Thymus (tissue), 11 donors: ENCODE measurements at regions not wholly inside any gene's neighbourhood (a gene's known extent, or its start where the extent isn't known, plus 50 kb on each side); places are given as distances from the start of the nearest gene placed in this dataset.

ENCODE experiments used
- DNase-seq, 9 donors: peaks; one replicate each; pipeline ENCODE4 v3.0.0-alpha.2; 2013; ENCODE audit warnings: low spot score in 9 of 9, low read depth in 6 of 9, missing footprints in 1 of 9
- H3K27ac ChIP-seq, 2 donors: one replicate each; pipeline ENCODE4 v1.5.1; 2013; ENCODE audit warnings: control low read depth in 1 of 2, low read depth in 1 of 2, low read length in 1 of 2, mild to moderate bottlenecking in 1 of 2, moderate library complexity in 1 of 2
- H3K27me3 ChIP-seq, 2 donors: one replicate each; pipeline ENCODE4 v1.5.1; 2013; ENCODE audit warnings: low read length in 1 of 2; ENCODE audit not compliant: control insufficient read depth in 2 of 2, insufficient read depth in 1 of 2
- H3K36me3 ChIP-seq, 2 donors: one replicate each; pipeline ENCODE4 v1.5.1; 2013; ENCODE audit warnings: low read length in 1 of 2, mild to moderate bottlenecking in 1 of 2, moderate library complexity in 1 of 2; ENCODE audit not compliant: control insufficient read depth in 2 of 2, insufficient read depth in 2 of 2
- H3K4me1 ChIP-seq, 2 donors: one replicate each; pipeline ENCODE4 v1.5.1; 2013; ENCODE audit warnings: low read length in 2 of 2; ENCODE audit not compliant: control insufficient read depth in 2 of 2, insufficient read depth in 2 of 2
- H3K4me3 ChIP-seq, 2 donors: one replicate each; pipeline ENCODE4 v1.5.1; 2013; ENCODE audit warnings: low read length in 2 of 2, control low read depth in 1 of 2, mild to moderate bottlenecking in 1 of 2
- H3K9me3 ChIP-seq, 2 donors: one replicate each; pipeline ENCODE4 v1.5.1; 2013; ENCODE audit warnings: low read length in 1 of 2, mild to moderate bottlenecking in 1 of 2; ENCODE audit not compliant: control insufficient read depth in 2 of 2, insufficient read depth in 1 of 2
- WGBS: extraction: QIAGEN DNeasy Blood & Tissue Kit; methylation state at CpG from one replicate; pipeline ENCODE4 v1.1.7; 2013; 5-methylcytosine and 5-hydroxymethylcytosine counted together
- donor health status: healthy.

DNA sequence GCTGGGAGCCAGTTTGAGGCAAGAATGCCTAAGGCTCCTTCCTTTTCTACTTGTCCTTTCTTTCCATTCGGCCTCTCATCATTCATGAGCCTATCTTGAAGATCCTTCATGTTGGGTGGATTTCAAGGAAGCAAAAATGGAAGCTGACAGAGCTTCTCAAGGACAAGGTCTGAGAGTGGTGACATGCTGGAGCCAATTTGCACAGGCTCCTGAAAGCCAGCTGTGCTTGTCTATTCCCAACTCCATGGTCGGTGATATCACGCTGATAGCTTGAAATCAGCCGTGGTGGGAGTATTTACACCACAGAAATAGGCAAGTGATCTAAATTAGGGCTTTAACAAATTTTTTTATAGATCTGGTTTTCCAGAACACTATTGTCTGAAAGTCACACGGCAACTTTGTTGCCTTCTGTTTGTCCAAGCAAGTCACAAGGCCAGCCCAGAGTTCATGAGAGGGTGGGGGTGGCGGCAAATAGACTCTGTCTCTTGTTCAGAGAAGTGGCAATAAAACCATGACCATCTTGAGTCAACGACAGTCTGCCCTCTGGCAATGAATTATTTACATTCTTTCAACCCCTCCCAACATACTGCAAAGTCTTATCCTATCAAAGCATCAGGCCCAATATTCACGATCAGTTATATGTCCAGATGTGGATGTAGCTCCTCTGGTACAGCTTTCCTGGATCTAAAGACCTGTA lies 49.9 kb upstream of the SLC35F5 start:
- no peak overlapping the region for H3K27ac ChIP-seq
- no peak for DNase-seq
- no peaks in the 10 kb centered on the region for H3K4me1 ChIP-seq
- H3K27me3 ChIP-seq, result no peaks in the 10 kb centered on the region
- no peaks in the 10 kb centered on the region for H3K9me3 ChIP-seq
- 97% methylated on average over 8 of the region's 8 CpGs for WGBS
- no peak overlapping the region for H3K4me3 ChIP-seq
- no peaks in the 10 kb centered on the region for H3K36me3 ChIP-seq
